ENCODE measurements at regions not wholly inside any gene's neighbourhood (a gene's known extent, or its start where the extent isn't known, plus 50 kb on each side); places are given as distances from the start of the nearest gene placed in this dataset.
"Not testable (repeated sequence)": the region's sequence is repeated elsewhere in the genome, so short reads cannot be mapped to it uniquely, and the experiment has no call there.

- H3K23ac ChIP-seq (ENCODE audit: low read length in 2 of 2), result no peak overlapping the region
- no peak overlapping the region for H3K14ac ChIP-seq (ENCODE audit: low read length in 2 of 2)
- 81% methylated on average over 6 of the region's 7 CpGs for WGBS
- H3K18ac ChIP-seq (ENCODE audit: low read depth in 1 of 2, low read length in 2 of 2), result no peak overlapping the region
- no peak overlapping the region for H3K4me2 ChIP-seq (ENCODE audit: low read length, poor library complexity, severe bottlenecking)
- no peaks in the 10 kb centered on the region for H3K79me1 ChIP-seq (replicated peaks; ENCODE audit: low read length, poor library complexity, severe bottlenecking)
- H3K9ac ChIP-seq (ENCODE audit: low read length), result no peak overlapping the region
- no peak overlapping the region for H2BK15ac ChIP-seq (ENCODE audit: low read depth, poor library complexity, severe bottlenecking)
- H2AFZ ChIP-seq (ENCODE audit: low read depth, low read length), result no peak overlapping the region
- H4K8ac ChIP-seq (ENCODE audit: low read length), result no peak overlapping the region
- no peak overlapping the region for H3K27ac ChIP-seq (ENCODE audit: low read length, poor library complexity, severe bottlenecking)
- no peaks in the 10 kb centered on the region for H3K9me3 ChIP-seq (ENCODE audit: control insufficient read depth, low read length)
- H4K91ac ChIP-seq (ENCODE audit: low read length), result no peak overlapping the region
- no peaks in the 10 kb centered on the region for H3K36me3 ChIP-seq (ENCODE audit: control insufficient read depth in 1 of 2, insufficient read depth in 2 of 2, low read depth in 1 of 2, low read length in 2 of 2)
- no peak overlapping the region for H2BK5ac ChIP-seq (ENCODE audit: low read depth, low read length, poor library complexity, severe bottlenecking)
- no peak for DNase-seq
- H3K4me1 ChIP-seq (ENCODE audit: control insufficient read depth, insufficient read depth, low read depth, low read length), result no peaks in the 10 kb centered on the region
- H2BK12ac ChIP-seq (ENCODE audit: low read length in 2 of 2), result no peak overlapping the region
- H3K4ac ChIP-seq (ENCODE audit: low read depth in 1 of 2, low read length in 2 of 2), result no peak overlapping the region
- H2AK5ac ChIP-seq (ENCODE audit: low read length, severe bottlenecking), result no peak overlapping the region
- H2BK120ac ChIP-seq (ENCODE audit: low read depth, low read length), result no peak overlapping the region
- H3K27me3 ChIP-seq (ENCODE audit: control insufficient read depth in 1 of 2, insufficient read depth in 1 of 2, low read length in 2 of 2), result peaks cover 0 to 17% of the 10 kb centered on the region in 2 experiments
- H3K4me3 ChIP-seq (ENCODE audit: insufficient read depth in 1 of 2, low read depth in 1 of 2, low read length in 2 of 2), result no peak overlapping the region
Measured at GRCh38 chr11:31955838-31956237, 135.0 kb upstream of the RCN1 start.

- Histone ChIP-seq H3K23ac (ENCODE audit: low read length in 2 of 2) (no peak overlapping the region), H2AK5ac (ENCODE audit: low read length, severe bottlenecking) (no peak overlapping the region), H3K4me2 (ENCODE audit: low read length, poor library complexity, severe bottlenecking) (no peak overlapping the region), H3K9ac (ENCODE audit: low read length) (no peak overlapping the region), H3K79me1 (replicated peaks; ENCODE audit: low read length, poor library complexity, severe bottlenecking) (no peaks in the 10 kb centered on the region), H2BK15ac (ENCODE audit: low read depth, poor library complexity, severe bottlenecking) (no peak overlapping the region), H2AFZ (ENCODE audit: low read depth, low read length) (no peak overlapping the region), H4K8ac (ENCODE audit: low read length) (no peak overlapping the region), H3K27me3 (ENCODE audit: control insufficient read depth in 1 of 2, insufficient read depth in 1 of 2, low read length in 2 of 2) (peaks cover 0 to 20% of the 10 kb centered on the region in 2 experiments), H3K4me3 (ENCODE audit: insufficient read depth in 1 of 2, low read depth in 1 of 2, low read length in 2 of 2) (no peak overlapping the region), H4K91ac (ENCODE audit: low read length) (no peak overlapping the region), H2BK120ac (ENCODE audit: low read depth, low read length) (no peak overlapping the region), H3K4me1 (ENCODE audit: control insufficient read depth, insufficient read depth, low read depth, low read length) (no peaks in the 10 kb centered on the region), H3K27ac (ENCODE audit: low read length, poor library complexity, severe bottlenecking) (no peak overlapping the region), H2BK12ac (ENCODE audit: low read length in 2 of 2) (no peak overlapping the region), H3K18ac (ENCODE audit: low read depth in 1 of 2, low read length in 2 of 2) (no peak overlapping the region), H3K14ac (ENCODE audit: low read length in 2 of 2) (no peak overlapping the region), H3K9me3 (ENCODE audit: control insufficient read depth, low read length) (no peaks in the 10 kb centered on the region), H3K4ac (ENCODE audit: low read depth in 1 of 2, low read length in 2 of 2) (no peak overlapping the region), H2BK5ac (ENCODE audit: low read depth, low read length, poor library complexity, severe bottlenecking) (no peak overlapping the region), H3K36me3 (ENCODE audit: control insufficient read depth in 1 of 2, insufficient read depth in 2 of 2, low read depth in 1 of 2, low read length in 2 of 2) (no peaks in the 10 kb centered on the region)
- WGBS, result 88% methylated on average over 6 of the region's 6 CpGs
- no peak for DNase-seq
Measured at GRCh38 chr11:31953803-31954327, 137.0 kb upstream of the RCN1 start.

- not testable (repeated sequence) for H3K18ac ChIP-seq (ENCODE audit: low read depth in 1 of 2, low read length in 2 of 2); H2BK12ac ChIP-seq (ENCODE audit: low read length in 2 of 2); H3K23ac ChIP-seq (ENCODE audit: low read length in 2 of 2); H2BK15ac ChIP-seq (ENCODE audit: low read depth, poor library complexity, severe bottlenecking); DNase-seq; H3K4me1 ChIP-seq (ENCODE audit: control insufficient read depth, insufficient read depth, low read depth, low read length); H3K9ac ChIP-seq (ENCODE audit: low read length); H4K8ac ChIP-seq (ENCODE audit: low read length); H3K4me2 ChIP-seq (ENCODE audit: low read length, poor library complexity, severe bottlenecking); H3K14ac ChIP-seq (ENCODE audit: low read length in 2 of 2); H3K79me1 ChIP-seq (replicated peaks; ENCODE audit: low read length, poor library complexity, severe bottlenecking); H2BK120ac ChIP-seq (ENCODE audit: low read depth, low read length); H2AK5ac ChIP-seq (ENCODE audit: low read length, severe bottlenecking); H4K91ac ChIP-seq (ENCODE audit: low read length); H2AFZ ChIP-seq (ENCODE audit: low read depth, low read length); H3K9me3 ChIP-seq (ENCODE audit: control insufficient read depth, low read length); H3K27ac ChIP-seq (ENCODE audit: low read length, poor library complexity, severe bottlenecking); H3K4me3 ChIP-seq (ENCODE audit: insufficient read depth in 1 of 2, low read depth in 1 of 2, low read length in 2 of 2); H2BK5ac ChIP-seq (ENCODE audit: low read depth, low read length, poor library complexity, severe bottlenecking); H3K36me3 ChIP-seq (ENCODE audit: control insufficient read depth in 1 of 2, insufficient read depth in 2 of 2, low read depth in 1 of 2, low read length in 2 of 2); H3K4ac ChIP-seq (ENCODE audit: low read depth in 1 of 2, low read length in 2 of 2)
- peaks cover 5 to 12% of the 10 kb centered on the region in 2 experiments for H3K27me3 ChIP-seq (ENCODE audit: control insufficient read depth in 1 of 2, insufficient read depth in 1 of 2, low read length in 2 of 2)
Measured at GRCh38 chr11:31949733-31950200, 138.6 kb upstream of the PAX6 start.

GRCh38 chr11:31947051-31947450 lies 135.9 kb upstream of the PAX6 start:
- Histone ChIP-seq H3K27ac (ENCODE audit: low read length, poor library complexity, severe bottlenecking) (no peak overlapping the region), H3K79me1 (replicated peaks; ENCODE audit: low read length, poor library complexity, severe bottlenecking) (no peaks in the 10 kb centered on the region), H2BK15ac (ENCODE audit: low read depth, poor library complexity, severe bottlenecking) (no peak overlapping the region), H2BK120ac (ENCODE audit: low read depth, low read length) (no peak overlapping the region), H3K18ac (ENCODE audit: low read depth in 1 of 2, low read length in 2 of 2) (no peak overlapping the region), H4K91ac (ENCODE audit: low read length) (no peak overlapping the region), H3K23ac (ENCODE audit: low read length in 2 of 2) (no peak overlapping the region), H3K36me3 (ENCODE audit: control insufficient read depth in 1 of 2, insufficient read depth in 2 of 2, low read depth in 1 of 2, low read length in 2 of 2) (no peaks in the 10 kb centered on the region), H3K4me3 (ENCODE audit: insufficient read depth in 1 of 2, low read depth in 1 of 2, low read length in 2 of 2) (no peak overlapping the region), H3K9ac (ENCODE audit: low read length) (no peak overlapping the region), H3K27me3 (ENCODE audit: control insufficient read depth in 1 of 2, insufficient read depth in 1 of 2, low read length in 2 of 2) (peaks cover 5 to 11% of the 10 kb centered on the region in 2 experiments), H2BK12ac (ENCODE audit: low read length in 2 of 2) (no peak overlapping the region), H3K4ac (ENCODE audit: low read depth in 1 of 2, low read length in 2 of 2) (no peak overlapping the region), H3K14ac (ENCODE audit: low read length in 2 of 2) (no peak overlapping the region), H3K9me3 (ENCODE audit: control insufficient read depth, low read length) (no peaks in the 10 kb centered on the region), H3K4me2 (ENCODE audit: low read length, poor library complexity, severe bottlenecking) (no peak overlapping the region), H2BK5ac (ENCODE audit: low read depth, low read length, poor library complexity, severe bottlenecking) (no peak overlapping the region), H2AK5ac (ENCODE audit: low read length, severe bottlenecking) (no peak overlapping the region), H4K8ac (ENCODE audit: low read length) (no peak overlapping the region), H2AFZ (ENCODE audit: low read depth, low read length) (no peak overlapping the region), H3K4me1 (ENCODE audit: control insufficient read depth, insufficient read depth, low read depth, low read length) (no peaks in the 10 kb centered on the region)
- DNase-seq, result no peak
- WGBS, result 91% methylated on average over 6 of the region's 6 CpGs
